HT-29 (cell line): ENCODE measurements at regions not wholly inside any gene's neighbourhood (a gene's known extent, or its start where the extent isn't known, plus 50 kb on each side); places are given as distances from the start of the nearest gene placed in this dataset.
A peak's percentile ranks its signal among the peaks of the same experiment; 100 is the strongest.

Experiments used
- DNase-seq: peaks from one replicate; pipeline ENCODE4 v3.0.0-alpha.2; 2015; ENCODE audit warnings: low spot score

DNA sequence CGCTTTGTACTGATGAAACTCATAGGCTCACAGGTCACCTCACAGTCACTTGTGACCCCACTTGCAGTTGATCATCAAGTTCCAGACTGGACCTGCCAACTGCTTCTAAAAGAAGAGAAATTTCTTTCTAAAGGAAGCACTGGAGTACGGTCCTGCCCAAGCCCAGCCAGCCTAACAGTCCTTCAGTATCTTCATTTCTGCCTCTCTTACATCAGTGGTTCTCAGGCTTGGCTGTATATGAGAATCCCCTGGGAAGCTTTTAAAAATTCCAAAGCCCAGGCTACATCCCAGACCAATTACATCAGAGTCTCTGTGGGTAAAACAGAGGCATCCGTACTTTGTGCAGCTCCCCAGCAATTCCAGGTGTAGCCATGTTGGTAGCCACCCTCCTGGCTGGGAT lies 282.1 kb downstream of the NFIB start:
- no peak for DNase-seq

DNA sequence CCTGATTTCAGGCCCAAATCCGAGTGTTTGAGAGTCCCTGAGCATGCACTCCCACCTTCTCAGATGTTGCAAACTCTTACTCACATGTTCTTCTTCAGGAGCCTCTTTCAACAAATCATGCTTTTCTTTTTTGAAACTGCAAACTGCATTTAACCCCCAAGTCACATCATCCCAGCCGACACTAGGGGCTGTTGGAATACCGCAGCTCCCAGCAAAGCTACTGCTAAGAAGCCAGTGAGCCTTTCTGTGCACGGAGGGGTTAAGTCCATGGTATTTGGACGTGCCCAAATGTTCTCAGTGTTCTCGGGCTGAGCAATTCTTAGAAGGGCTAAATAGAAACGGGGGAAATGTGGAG lies 282.9 kb downstream of the NFIB start:
- no peak for DNase-seq

DNA sequence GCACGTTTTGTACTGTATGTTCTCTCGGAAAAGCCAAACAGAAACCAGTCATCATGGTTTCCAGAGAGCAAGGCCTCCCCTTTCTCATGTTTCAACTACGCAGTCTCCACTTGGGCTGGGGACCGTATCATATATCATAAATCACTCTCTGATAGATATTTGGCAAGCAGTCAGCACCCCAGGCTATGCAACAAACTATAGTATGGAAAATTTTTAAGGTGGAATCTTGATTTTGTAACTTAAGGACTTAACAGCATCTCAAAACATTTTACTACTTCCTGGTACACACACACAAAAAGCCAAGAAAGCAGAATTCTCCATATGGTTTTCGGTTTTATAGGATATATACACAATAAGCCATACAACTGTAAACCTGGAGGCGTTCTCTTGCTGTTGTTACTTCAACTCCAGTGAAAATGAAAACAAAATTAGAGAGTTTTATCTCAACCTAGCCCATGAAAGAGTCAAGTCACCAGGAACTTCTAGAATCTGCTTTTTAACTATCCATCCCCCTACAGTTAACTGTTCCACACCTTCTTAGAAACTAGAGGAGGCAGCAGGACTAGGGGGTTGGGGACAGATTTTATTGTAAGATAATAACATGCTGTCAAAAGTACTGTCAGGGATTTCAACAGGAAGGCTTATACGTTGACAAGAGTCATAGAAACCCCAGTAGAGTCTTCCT lies 283.4 kb downstream of the NFIB start:
- DNase-seq, result no peak

DNA sequence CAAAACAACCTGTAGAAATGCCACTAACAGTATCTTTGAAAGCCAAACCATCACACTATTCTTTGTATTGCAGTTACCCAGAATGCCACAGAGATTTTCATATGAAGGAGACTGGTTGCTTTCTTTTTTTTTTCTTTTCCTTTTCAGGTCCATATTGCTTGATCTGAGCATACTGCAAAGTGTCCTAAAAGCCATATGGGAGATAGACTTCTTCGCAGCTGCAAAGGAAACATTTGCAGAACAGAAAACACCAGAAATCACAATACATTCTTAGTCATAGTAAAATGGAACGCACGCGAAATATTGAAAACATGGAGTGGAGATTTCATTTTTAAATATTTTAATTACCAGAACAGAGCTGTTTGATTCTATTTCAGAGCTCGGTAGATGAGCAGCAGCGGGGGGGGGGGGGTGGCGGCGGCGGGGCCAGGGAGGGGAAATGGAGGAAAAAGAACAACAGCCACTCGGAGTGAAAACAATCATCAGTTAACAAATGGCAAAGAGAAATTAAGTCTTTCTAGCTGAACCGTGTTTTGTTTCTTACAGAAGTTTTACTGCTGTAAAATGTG lies 284.1 kb downstream of the NFIB start:
- no peak for DNase-seq

DNA sequence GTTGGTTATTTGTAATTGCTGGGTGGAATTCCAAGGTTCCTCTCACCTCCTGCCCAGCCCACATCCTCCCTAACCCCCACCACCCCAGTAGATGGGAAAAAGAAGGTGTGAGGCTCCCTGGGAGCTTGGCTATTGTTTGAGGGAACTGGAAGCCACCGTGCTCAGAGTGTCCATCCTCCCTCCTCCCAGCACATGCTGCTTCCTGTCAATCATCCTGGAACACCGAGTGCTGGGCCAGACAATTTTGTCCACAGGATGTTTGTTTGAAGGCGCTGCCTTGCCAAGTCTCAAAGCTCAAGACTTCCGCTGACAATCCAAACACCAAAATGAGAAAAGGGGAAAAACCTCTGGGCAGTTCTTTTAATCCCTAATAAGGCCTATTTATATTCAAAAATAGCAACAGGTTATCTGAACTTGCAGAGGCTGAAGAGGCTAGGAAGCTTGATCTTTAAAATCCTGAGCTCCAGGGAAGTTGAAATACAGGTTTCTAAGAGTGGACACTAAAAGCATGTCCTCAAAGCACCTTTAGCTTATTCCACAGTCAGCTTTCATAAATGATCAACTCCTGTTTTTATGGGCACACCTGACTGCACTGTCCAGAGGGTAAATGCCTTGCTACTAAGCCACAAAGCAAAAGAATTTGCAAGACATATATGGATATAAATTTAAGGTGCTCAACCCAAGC lies 286.7 kb downstream of the NFIB start:
- DNase-seq, result peak; percentile 75

DNA sequence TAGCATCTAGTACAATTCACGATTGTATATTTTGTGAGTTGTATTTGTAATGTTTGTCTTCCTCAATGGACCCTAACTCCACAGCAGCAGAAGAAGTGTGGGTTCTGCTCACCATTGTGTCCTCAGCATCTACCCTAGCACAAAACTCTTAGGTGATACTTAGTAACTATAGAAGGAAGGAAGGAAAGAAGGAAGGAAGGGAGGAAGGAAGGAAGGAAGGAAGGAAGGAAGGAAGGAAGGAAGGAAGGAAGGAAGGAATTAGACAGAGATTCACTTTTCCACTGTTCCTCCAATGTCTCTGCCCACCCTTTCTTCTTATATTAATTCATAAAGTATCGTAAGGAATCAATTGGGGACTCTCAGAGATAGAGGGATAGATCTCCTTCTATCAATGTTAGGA lies 288.2 kb downstream of the NFIB start:
- no peak for DNase-seq

DNA sequence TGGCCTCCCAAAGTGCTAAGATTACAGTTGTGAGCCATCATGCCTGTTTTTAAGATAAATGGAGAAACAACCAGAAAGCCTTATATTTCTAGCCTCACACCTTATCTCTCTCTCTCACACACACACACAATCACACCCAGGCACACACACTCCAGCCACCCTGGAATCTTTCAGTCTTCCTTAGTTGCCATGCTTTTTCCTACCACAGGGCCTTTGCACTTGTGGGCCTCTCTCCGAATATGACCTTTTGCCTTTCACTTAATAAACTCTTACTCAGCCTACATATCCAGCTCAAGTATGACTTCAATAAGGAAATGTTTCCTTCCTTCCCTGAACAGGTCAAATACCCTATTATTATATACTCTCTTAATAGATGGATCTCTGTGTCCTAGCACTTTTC lies 290.7 kb downstream of the NFIB start:
- DNase-seq, result no peak

DNA sequence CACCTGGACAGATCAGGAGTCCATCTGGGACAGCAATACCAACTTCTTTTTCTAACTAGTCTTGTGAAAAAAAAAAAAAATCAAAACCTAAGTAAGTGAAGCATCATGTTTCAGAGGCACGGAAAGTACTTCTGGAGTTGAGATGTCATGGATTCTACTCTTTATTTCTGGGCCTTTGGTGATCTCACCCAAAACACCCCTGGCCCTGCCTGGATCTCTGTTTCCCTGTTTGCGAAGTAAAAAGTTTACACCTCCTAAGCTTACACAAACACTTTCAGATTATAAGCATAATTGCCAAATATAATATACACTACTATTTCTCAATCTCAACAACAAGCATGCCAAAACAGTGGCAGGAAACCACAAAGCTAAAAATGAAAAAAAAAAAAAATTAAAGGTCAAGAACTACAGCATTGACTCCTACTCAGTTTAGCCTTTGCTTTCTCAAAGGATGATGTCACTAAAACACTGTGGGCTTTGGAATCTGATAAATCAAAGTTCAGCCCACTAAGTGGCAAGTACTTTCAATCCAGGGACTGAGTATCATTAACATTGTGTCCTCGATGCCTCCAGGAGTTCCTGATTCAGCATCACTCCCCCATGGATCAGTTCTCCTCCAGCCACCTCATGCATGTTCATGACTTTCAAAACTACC lies 291.9 kb downstream of the NFIB start:
- no peak for DNase-seq

DNA sequence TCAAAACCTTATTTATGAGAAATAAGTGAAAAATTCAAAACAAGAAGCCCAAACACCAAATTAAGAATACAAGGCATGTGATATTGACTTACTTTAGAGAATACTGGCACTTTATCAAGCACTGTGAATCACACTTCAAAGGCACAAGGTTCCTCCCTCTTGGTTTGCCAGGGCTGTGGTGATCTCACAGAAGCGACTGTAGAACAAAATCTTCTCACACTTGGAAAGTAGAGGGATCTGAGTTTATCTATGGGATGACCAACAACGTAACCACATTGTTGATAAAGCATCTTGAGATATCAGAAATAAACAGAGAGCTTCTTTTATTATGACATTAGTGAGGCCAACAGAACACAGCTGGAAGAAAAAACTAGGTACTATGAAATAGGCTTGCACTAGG lies 295.9 kb downstream of the NFIB start:
- no peak for DNase-seq

DNA sequence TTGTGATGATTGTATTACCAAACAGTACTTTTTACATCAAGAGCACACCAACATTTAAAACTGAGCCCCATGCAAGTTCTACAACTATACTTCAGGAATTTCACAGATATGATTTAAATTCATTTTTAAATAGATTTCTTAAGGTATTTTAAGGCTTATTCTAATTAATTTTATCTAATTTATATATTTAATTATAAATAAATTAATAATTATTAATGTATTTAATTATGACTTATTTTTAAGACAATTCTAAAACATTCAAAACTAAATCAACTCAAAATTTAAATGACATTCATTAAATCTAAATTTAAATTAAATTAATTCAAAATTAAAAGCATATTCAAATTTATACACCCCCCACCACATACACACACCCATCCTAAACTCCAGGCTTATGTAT lies 299.2 kb downstream of the NFIB start:
- DNase-seq, result no peak

DNA sequence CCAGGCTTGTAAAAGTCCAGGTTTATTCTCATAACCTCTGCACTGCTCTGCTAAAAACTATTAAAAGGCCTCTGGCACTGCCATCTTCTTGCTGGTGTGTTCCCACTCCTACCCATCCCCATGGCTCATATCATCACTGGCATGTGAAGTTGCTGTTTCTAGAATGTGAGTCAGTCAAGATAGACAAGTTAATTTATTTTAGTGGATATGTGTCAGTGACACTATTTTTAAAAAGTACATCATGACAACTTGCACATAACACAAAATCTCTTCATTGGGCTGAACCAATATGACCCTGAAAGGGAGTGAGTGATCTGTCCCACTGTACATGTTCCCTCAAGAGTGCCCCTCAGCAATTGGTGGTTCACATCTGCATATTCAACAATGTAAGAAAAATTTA lies 299.7 kb downstream of the NFIB start:
- no peak for DNase-seq

DNA sequence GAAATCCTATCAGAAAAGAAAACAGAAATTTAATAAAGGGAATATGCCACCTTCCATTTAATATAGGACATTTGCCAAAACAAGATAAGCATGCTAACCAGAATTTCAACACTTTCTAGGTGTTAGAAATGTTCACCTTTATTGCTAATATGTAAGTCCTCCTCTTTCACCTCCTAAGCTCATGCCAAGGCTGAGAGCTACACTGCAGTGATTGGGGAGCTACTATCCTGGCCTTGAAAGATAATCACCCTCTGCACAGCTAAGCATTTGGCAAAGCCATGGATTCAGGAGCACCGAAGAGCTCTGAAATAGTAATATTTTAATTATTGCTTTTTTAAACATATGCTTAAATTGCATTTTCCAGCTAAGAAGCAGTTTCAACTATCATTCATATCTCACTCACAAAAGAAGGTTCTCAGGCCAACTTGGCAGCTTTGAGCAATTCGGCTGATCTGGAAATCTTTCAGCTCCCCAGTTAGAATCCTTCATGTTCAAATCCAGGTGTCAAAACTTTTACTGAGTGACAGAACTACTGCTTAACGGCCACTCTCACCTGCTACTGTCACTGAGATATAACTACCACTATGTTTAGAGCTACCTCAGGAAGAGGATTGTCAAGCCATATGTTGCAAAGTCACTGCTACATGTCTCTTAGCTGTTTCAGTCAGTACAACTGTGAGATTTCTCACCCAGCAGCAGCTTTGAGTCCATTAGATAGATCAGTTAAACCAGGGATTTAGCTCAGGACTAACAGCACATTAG lies 302.0 kb downstream of the NFIB start:
- no peak for DNase-seq

DNA sequence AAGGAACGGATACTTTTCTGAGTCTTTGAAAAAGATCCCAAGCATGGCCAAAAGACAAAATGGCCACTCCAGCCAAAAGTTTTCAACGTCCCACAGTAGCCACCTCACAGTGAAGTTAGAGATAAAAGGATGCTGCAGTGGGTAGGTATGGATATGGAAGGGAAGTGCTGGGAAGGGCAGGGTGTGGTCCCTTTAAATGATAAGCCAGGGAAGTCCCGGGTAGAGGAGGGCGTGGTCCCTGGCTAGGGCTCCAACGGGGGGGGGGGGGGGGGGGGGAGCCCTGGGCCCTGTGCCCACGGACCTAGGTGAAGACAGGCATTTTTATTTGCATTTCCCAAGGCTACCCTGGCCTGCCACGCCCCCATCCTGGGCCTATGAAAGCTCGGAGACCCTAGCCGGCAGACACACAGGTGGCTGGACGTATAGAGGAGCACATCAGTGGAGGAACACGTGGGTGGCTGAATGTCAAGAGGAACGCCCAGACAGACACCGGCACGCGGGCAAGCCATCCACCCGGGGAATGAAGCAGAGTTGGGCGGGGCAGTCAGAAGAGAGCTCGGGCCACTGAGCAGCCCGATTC lies 306.7 kb downstream of the NFIB start:
- no peak for DNase-seq

DNA sequence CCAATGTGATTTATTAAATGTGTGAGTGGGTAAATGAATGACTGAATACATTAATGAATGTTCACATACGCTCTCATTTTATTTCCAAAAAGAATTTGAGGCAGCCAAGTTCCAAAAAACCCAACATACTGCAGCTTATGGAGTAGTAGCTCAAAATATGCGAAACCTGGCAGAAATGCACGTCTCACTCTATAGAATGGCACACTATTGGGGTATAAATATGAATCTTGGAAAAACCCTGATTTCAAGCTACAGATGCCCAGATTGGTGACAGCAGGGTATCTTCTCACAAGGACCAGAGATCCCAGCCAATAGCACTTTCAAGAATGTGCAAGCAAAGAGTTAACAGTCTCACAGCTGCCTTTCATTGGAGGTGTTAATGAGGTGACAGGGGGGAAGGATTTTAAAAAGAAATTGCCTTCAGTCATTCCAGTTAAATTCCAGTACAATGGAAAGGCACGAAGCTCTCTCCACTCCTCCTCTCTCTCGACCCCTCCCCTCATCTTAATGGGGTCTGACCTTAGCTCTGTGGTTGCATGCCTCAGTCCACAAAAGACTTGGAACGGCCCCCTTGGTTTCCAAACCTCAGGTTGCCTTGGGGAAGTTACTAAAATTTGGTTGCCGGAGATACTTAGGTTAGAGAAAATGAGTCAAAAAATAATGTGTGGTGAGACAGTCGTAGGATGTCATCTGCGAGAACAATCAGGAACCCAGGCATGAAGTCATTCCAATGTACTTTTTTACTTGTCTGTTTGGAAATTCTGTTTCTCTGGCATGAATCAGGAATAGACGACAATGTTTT lies 307.4 kb downstream of the NFIB start:
- no peak for DNase-seq

DNA sequence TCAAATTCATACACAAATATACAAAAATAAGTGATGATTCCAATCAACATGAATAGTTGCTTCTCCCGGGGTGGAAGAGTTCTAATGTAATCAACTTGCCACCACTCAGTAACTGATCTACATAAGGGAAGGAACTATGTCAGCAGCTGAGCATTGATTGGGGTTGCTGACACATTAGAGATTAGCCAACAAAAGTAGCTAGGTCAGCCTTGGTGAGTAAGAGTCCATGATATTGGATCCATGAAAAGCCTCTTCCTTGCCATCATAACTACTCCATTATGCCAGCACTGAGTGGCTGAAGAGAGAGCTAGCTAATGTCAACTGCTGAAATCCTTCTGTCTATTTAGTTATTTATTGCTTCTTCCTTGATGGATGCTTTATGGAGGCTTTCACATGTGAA lies 309.8 kb downstream of the NFIB start:
- no peak for DNase-seq

DNA sequence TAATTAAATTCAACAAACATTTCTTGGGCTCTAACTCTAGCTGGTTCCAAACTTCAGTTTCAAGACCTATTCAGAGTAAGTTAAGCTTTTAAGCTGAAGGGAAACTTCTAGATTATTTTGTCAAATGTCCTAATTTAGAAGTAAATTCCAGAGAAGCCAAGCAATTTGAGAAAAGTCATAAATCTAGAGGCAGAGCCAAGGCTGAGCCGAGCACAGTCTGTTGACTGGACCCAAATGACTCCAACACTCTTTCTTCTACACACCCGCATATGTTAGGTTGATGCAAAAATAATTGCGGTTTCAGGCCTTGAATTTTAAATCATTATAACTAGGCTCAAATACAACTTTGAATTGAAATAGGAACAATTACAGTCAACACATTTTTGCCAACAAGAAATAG lies 319.7 kb downstream of the NFIB start:
- no peak for DNase-seq

DNA sequence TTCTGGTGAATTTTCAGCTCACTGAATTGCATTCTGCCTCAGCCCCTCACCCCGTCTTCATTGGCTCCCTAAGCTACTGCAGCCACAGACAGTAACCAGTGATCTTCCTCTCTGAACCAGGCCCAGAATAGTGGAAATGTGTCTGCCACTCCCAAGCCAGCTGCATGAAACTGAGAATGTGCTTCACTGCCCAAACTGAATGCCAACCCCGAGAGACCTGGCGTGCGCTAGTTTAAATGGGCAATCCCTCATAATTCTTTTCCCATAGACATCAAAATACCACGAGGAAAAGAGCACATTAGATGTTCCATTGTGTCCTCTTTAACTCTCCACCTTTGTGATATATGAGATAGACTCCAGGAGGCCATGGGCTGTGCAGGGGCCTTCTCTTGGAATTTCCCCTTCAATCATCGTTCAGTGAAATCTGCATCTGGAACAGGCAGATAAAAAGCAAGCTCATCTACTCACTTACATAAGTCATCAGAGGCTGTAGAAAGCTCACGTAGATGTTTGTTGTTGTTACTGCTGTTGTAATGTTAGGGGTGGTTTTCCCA lies 320.2 kb downstream of the NFIB start:
- DNase-seq, result no peak

DNA sequence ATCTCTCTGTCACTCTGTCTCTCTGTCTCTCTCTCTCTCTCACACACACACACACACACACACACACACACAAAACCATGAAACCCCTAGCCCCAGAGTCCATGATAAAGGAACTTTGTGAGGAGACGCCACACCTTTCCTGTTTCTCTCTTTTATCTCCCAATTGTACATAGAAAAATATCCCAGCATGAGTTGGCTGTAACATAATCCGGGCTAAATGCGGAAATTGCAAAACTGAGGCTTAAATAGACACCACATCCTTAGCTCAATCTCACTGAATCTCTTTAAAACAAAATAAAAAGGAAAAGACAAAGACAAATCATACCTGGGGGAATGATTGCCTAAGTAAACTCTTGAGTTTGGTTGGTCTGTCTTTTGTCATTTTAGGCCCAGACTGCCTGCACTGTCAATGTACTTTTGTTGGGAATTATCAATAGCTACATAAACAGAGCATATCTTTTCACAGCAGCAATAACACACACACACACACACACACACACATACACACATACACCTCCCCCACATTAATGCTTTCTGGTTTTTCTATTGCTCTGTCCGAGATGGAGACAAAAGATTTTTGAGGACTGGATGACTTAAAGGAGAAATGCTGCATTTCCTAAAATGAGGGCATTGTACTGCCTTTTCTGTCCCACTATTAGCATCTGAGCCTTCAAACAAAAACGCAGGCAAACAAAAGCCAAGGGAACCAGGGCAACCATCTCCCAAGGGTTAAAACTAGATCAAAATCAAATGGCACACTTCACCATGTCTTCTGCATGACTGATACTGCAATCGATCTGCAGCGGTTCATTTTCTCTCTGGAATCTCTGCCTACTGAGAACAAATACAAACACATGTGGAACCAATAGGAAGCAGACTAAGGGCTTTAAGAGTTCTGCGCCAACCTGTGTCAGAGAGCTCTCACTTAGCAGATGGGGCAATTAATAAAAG lies 321.5 kb downstream of the NFIB start:
- DNase-seq, result no peak

DNA sequence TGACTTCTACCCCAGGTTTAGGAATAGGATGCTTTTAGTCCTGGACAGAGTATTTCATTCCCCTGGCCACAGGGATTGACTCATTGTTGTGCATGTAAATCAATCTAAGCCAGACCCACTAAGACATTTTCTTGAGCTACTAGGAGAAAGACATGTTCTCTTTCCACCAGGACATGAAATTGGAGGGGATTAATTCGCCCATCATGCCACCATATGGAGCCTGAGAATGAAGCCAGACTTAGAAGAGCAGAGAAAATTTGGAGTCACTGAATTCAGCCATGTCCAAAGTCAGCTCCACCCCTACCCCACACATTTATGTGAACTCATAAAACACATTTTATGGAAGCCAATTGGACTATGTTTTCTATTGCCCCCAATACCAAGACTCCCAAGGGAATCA lies 322.5 kb downstream of the NFIB start:
- DNase-seq, result no peak
